NCI-H345 (cell line): ENCODE measurements at regions not wholly inside any gene's neighbourhood (a gene's known extent, or its start where the extent isn't known, plus 50 kb on each side); places are given as distances from the start of the nearest gene placed in this dataset.
A peak's percentile ranks its signal among the peaks of the same experiment; 100 is the strongest.

Experiments
- DNase-seq: peaks from one replicate; lab custom pipeline; 2025; lab: John Stamatoyannopoulos, UW

DNA sequence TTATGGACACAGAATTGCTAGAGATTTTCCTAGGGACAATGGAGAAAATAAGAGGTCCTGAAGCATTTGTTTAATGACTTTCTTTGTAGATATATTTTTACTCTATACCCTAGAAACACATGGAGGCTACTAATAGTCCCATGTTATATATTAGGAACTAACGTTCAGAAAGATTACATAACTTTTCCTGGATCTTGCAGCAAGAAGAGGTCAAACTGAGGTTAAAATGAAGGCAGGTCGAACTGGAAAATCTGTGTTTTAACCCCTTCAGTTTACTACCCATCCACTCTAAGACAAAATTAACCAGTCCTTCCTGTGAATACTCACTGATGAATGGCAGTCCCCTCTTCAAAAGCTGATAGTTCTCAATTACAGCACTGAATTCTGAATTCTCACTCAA, 1415.8 kb upstream of the CELF4 start:
- DNase-seq, result no peak

DNA sequence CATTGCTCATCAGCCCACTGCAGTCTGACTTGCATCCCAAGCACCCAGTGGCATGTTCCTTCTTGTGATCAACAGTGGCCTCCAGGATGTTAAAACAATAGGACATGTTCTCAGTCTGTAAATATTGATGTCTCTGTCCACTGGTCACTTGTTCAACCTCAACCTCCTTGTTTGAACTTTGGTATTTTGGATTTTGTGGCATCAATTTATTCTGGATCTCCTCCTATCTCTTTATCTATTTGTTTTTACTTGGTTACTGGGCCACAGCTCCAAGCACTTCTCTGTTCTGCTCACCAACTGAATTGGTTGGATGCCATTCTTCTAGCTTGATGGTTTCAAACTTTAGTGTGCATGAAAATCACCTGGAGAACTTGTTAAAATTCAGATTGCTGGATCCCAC, 1414.8 kb upstream of the CELF4 start:
- no peak for DNase-seq

DNA sequence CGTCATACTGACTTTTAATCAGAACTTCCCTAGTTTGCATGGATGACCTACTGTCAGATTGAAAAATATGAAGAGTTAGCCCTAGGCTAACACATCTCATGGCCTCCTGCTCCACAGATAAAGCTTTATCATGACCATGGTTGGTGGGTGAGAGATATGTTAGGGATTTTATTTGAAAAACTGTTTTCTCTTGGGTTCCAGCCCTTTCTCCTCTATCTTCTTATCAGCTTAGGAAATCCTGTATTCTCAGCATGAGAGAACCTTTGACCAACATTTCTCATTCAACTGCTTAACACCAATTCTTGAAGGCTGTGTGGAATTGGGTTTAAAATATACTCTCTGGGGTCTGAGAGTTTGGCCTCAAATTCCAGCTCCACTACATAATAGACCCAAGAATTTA, 1407.0 kb upstream of the CELF4 start:
- DNase-seq, result no peak

DNA sequence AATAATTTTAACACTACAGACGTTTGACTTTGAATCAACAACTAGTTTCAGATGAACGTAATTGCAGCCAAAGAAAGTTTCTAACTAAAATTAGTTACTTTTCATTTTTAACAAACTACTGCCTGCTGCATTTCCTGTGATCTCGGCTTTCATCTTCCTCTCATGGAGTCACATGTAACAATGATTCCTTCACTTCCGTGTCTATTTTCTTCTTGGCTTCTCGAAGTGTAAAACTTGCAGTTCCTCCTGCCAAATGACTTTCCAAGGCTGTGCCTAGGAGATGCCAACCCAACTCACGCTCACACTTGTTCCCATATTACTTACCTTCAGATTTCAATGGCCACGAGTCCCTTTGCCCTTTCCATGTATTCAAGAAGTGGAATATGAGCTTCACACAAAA, 1406.3 kb upstream of the CELF4 start:
- no peak for DNase-seq

DNA sequence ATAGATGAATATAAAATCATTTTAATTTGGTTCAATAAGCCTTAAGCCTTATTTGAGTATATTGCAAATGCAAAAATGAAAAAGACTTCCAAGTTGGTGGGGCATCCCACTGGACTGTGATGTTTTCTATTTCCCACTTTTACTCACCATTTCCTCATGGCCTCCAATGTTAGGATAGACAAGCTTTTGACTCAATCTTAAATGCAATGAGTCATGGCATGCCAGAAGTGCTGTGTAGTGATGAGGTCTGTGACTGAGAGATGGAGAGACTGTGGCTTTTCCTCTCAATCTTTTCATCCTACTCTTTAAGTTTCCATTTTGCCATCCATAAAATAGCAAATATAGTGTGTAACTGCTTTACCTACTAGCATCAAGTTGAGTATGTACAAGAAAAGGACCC, 1401.2 kb upstream of the CELF4 start:
- DNase-seq, result no peak

DNA sequence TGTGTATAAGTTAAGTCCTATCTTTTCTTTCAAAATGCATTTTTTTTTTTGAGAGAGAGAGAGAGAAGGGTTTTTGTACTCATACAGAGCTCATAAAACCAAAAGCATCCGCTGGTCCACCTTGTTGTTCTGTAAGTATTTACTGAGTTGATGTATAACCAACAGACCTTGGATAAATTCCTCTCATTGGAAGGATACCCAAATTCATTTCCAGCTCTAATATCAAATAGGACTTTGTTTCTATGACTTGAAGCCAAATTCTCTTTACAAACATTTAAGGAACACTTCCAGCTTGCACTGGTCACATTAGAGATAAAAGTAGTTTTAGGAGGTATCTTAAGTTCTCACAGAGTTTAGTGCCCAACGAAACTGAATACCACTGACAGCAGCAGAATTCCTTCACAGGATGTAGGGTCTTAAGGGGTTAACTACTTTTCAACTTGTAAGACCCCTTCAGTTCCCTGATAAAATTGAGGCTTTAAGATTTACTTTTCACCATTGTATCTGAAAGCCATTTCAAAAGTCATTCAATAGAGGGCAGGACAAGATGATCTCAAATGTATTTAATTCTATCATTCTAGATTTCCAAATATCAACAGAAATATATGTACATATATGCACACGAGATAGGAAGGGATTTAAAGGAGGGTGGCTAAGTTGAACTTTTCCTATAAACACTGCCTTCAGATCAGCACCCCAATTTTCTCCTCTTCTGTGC, 1398.5 kb upstream of the CELF4 start:
- no peak for DNase-seq

DNA sequence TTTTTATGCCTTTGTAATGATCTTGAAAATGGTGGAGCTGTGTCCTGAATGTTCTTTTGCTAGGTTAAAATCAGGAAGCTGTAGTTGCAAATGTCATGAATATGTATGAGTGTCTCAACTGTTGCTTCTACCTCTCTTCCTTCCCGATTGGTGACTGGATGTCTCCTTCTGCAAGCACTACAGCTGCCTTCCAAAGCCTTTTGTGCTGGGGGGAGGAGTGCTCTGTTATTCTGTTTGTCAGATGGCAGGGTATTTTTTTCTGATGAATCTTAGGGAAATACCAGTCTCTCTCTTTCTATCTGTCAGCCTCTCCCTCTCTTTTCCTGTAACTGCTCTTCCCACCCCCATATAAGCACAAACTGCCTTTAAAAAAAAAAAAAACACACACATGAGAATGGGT, 1396.3 kb upstream of the CELF4 start:
- DNase-seq, result peak; percentile 76

DNA sequence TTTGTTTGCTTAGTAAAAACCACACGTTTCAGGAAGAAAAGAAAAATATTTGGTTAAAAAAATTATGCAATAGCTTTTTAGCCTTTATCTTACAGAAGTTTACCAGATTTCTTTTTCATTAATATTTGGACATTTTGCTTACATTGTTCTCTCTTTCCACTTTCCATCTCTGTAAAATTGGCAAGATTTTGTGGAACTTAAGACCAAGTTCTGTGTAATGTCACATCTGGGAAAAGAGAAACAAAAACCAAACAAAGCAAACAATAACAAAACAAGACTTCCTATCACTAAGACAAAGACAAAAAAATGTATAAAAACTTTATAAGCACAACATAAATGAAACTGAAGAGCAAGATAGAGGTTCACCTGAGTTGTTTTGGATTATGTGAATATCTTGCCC, 1392.1 kb upstream of the CELF4 start:
- no peak for DNase-seq

DNA sequence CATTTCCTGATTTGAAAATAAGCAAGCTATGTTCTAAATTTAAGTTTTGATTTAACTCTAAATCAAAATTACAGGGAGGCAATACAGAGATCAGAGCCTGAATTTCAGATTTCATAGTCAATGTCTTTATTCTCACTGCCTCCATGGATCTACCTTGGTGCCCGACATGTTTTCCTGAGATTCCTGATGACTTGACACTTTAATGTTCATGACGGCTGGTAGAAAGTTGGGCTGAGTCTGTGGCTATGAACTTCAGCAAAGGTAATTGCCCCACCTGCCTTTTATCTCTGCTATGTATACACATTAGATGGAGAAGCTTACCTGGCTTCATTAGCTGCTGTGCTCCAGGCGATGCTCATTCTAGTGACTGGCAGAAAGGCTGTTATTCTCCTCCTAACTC, 1390.5 kb upstream of the CELF4 start:
- DNase-seq, result no peak

DNA sequence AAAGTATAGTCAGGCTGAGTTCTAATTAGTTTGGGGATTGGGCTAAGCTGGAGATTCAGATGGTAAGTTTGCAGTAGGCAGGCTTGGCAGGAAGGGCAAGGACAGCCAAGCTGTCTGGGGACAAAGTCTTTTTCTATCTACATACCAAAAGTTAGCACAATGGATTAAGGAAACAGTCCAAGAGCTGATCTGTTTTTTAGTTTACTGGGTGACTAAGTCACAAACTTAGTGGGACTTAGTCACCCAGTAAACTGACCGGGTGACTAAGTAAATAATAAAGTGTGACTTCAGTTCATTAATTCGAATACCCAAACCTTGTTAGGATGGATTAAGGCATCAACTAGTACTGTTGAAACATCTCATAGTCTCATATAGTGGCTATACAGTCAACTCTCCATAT, 1386.0 kb upstream of the CELF4 start:
- no peak for DNase-seq

DNA sequence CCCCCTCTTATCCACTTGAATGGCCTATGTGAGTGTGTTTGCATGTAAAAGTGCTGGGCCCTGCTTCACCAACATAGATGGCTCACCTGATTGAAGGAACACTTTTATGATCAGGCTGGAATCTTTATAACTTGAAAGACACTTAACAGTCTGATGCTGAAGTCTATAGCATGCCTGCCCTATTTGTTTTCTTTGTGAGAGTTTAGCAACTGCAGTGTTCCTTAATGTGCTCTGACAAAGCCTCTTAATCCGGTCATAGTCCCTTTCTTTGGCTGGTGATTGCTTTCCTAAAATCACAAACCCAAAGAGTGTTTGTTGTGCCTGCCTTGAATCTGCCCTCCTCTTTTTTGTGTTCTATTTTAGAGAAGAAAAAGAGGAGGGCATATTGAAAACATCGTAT, 1382.8 kb upstream of the CELF4 start:
- DNase-seq, result peak; percentile 10

DNA sequence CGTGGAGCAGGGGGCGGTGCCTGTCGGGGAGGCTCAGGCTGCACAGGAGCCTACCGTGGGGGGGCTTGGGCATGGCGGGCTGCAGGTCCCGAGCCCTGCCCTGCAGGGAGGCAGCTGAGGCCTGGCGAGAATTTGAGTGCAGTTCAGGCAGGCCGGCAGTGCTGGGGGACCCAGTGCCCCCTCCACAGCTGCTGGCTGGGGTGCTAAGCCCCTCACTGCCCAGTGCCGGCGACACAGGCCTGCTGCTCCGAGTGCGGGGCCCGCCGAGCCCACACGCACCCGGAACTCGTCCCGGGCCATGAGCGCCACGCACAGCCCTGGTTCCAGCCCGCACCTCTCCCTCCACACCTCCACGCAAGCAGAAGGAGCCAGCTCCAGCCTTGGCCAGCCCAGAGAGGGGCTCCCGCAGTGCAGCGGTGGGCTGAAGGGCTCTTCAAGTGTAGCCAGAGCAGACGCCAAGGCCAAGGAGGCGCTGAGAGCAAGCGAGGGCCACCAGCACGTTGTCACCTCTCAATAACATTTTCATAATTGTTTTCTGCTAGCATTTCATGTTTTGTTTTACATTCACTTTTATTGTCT, 1378.9 kb upstream of the CELF4 start:
- no peak for DNase-seq

DNA sequence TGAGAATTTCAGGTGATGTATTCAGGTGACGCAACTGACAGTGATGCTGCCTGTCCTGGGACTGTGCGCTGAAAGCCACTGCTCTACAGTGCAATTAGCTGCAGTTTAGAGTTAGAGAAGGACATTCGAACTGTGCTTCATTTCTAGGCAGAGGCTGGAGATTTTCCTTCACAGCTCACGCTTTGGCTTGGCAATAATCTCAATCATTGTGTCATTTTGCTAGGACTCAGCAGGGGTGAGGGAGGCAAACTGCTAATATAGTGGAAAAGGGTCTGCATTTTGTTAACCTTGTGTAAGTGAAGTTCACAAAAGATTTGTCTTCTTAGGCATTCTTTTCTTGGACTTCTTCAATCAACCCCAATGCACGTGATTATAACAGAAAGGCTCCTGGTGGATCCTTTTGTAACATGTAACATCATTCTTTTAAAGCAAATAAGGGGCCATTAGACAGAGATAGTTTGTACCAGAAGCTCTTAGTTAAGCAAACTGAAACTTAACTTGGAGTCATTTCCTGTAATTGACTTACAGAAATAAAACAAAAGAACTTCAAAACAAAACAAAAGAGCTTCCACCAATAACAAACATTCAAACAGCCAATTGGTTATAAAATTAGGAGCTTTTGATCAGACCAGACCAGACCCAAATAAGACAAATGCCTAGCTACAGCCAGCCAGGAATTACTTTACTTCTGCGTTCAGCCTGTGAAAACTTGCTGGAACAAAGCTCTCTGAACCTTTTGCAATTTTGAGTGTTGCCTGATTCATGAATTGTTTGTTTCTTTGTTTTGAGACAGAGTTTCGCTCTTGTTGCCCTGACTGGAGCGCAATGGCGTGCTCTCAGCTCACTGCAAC, 1376.3 kb upstream of the CELF4 start:
- no peak for DNase-seq

DNA sequence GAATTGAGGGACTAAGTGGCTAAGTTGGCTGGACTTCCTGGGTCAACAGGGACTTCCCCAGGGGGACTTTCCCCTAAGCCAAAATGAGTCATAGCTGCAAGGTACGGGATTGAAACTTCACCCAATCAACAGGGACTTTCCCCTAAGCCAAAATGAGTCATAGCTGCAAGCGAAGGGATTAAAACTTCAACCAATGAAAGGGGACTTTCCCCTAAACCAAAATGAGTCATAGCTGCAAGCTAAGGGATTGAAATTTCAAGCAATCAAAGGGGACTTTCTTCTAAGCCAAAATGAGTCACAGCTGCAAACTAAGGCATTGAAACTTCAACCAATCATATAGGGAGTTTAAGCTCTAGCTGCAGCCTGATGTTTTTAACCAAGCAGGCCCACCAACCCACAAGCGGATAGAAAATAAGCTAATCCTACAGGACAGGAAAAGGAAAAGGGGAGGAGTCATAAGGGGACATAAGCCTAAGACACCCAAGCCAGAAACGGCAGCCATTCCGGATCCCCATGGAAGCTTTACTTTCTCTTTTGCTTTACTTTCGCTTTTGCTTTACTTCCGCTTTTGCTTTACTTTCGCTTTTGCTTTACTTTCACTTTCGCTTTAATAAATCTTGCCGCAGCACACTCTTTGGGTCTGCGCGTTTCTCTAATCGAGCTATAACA, 1375.4 kb upstream of the CELF4 start:
- DNase-seq, result no peak

DNA sequence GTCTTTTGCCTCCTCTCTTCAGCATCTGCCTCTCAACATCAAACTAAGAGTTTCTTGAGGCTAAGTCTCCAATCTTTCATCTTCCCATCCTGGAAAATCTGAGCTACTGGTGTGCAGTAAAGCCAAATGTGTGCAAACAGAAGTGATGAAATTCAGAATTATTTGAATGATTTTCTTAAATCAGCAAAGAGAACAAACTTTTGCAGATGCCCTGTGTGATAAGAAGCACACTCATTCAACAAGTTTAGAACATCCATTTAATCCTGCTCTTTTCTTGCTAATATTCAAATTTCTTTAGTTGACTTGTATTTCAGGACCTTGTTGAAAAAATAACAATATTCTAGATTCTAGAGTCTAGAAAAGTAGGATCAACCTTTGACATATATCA, 1374.9 kb upstream of the CELF4 start:
- no peak for DNase-seq

DNA sequence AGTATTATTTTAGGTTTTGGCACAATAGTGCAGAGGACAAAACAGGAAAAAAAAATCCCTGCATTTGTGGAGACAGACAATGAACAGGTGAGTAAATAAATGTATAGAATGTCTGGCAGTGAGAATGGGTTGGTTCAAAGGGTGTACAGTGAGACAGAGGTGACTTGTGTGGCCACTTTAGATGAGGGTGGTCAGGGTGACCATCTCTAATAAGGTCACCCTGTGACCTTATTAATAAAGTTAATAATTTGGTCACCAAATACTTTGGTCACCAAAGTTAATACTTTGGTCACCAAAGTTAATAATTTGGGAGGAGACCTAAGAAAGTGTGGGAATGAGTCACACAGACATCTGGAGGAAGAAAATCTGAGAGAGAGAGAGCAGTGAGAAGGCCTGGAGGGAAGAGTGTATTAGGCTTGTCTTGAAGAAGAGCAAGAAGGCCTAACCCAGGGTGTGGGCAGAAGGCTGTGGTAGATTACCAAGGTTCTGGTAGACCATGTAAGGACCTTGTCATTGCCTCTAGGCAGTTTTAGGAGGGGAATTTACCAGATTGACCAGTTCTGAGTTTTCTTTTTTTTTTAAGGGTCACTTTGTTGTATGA, 1368.4 kb upstream of the CELF4 start:
- no peak for DNase-seq

DNA sequence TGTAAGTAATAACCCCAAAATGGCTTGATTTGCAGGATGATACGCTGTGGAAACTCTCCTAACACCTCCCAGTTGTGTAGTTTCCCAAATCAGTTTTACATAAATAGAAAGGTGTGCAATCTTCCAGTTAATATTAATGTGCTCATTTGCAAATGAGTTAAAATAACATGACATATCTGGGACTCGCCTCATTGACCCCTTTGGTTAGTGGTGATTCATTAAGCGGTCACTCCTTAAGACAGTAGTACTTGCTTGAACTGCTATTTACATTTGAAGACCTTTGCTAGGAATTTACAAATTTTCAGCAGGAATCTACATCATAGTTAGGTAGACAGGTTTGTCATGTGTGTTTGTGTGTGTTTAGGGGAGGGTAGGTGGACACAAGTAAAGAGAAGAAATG, 1367.7 kb upstream of the CELF4 start:
- DNase-seq, result no peak

DNA sequence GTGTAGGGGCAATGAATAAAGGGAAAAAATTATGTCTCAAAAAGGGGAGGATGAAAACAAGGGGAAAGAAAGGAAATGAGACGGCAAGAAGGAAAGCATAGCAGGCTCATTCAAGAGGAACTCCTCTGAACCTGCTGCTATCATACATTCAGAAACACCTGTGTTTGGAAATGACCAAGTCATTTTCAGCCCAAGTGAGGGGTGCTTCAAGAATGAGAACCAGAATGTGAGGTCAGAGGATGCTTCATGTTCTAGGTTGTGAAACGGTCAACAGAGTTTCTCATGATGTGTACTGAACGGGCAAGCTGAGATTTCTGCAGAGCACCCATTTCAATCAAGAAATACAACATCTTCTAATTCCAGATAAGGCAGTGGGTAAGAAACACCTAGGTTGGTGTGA, 1367.2 kb upstream of the CELF4 start:
- no peak for DNase-seq

DNA sequence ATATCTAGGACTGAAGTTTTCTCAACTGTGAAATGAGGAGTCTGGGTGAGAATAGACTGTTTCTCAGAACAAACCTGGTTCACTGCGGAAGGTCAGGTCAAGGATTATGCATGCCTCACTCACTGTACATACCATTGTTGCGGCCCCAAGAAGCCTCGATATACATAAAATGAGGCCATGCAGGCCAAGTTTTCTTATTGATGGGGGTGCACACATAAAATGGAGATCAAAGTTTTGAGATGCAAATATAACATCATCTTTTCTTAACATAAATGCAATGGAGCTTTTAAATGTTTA, 1366.1 kb upstream of the CELF4 start:
- DNase-seq, result no peak

DNA sequence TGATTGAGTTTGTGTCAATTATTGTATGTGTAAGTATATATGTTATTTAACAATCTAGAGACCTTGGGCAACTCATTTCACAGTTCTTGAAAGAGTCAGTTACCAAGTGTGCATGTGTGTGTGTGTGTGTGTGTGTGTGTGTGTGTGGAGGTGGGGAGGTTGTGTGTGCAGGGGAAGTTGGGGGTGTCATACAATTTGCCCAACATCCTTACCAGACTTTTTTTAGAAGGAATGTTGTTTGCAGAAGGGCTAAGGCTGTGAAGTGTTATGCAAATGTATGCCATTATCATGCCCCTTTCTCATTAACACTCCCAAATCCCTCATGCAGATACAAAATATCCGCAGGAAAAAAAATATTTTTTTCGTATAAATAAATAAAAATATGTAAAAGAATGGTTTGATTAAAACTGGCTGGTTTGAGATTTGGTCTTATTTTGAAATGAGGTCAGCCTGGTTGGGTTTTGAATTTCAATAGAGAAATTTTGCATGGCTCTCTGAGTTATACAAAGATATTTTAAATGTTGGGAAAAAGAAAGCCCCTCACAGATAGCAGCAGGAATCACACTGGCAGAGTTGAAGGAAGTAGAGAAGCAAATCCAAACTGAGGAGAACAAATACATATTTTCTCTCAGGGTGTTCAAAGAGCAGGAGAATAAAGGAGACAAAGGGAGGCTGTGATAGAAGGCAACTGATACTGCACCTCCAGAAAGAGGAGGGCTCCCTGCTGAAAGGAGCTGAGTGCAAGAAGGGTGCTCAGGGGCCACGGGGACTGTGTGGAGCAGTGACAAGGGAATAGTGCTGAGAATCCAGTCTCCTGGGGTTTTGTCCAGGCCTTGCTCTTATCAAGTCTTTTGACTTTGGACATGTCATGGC, 1365.5 kb upstream of the CELF4 start:
- no peak for DNase-seq

DNA sequence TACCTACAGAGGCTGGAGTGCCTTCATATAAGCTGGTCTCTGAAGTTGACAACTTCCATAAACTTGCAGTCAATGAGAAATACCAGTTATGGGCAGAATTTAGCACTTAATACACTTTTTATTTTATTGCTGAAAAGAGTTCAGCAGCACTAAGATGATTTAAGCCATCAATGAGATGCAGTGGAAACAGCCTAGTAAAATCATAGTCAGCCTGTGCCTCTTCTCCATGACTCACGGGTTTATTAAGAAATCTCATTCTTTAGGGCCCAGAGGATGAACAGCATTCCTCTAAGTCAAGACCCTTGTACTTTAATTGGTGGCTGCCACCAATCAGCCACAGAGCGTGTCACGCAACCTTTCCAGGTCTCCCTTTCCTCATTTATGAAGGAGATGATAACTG, 1357.9 kb upstream of the CELF4 start:
- DNase-seq, result no peak

DNA sequence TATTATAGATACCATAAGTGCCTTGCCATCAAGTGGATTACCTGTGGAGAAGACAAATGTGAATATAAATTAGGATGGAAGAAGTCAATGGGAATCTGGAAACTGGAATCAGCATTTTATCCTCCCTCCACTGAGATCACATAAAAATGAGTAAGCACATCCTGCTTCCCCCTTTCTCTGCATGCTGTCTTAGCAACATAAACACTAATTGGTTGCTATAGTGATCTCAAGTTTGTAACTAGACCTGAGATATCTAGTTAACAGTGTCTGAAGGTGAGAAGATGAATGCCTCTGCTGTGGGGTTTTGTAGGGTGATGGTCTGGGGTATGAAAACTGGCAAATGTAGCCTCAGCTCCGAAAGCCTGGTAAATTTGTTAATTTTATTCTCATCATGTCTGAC, 1357.5 kb upstream of the CELF4 start:
- peak; percentile 7 for DNase-seq
